HG02678 (cell line): ENCODE measurements at regions not wholly inside any gene's neighbourhood (a gene's known extent, or its start where the extent isn't known, plus 50 kb on each side); places are given as distances from the start of the nearest gene placed in this dataset.
"Not testable (repeated sequence)": the region's sequence is repeated elsewhere in the genome, so short reads cannot be mapped to it uniquely, and the experiment has no call there.

Experiments used
- ATAC-seq: cut with Tn5 transposase; IDR thresholded peaks from one replicate; pipeline ENCODE4 v1.9.1; 2021; ENCODE audit warnings: mild to moderate bottlenecking, moderate library complexity; ENCODE audit not compliant: unreplicated experiment

GRCh38 chr7:142507066-142507465, 242.2 kb upstream of the PRSS1 start:
- ATAC-seq, result not testable (repeated sequence)

GRCh38 chr7:142506601-142507000, 242.7 kb upstream of the PRSS1 start:
- ATAC-seq, result no peak

- not testable (repeated sequence) for ATAC-seq
These were observed 245.3 kb upstream of the PRSS1 start for GRCh38 chr7:142503949-142504348.

GRCh38 chr7:142503036-142503435, 245.2 kb upstream of the PRSS58 start:
- no peak for ATAC-seq

GRCh38 chr7:142501434-142501833, 243.6 kb upstream of the PRSS58 start:
- no peak for ATAC-seq

- no peak for ATAC-seq
These were observed 242.5 kb upstream of the PRSS58 start for GRCh38 chr7:142500366-142500765.

- no peak for ATAC-seq
These were observed 241.8 kb upstream of the PRSS58 start for GRCh38 chr7:142499635-142500034.

- no peak for ATAC-seq
These were observed 240.5 kb upstream of the PRSS58 start for GRCh38 chr7:142498364-142498763.

GRCh38 chr7:142496545-142496991, 238.7 kb upstream of the PRSS58 start:
- peak; percentile 69 for ATAC-seq

GRCh38 chr7:142495879-142496278, 238.0 kb upstream of the PRSS58 start:
- not testable (repeated sequence) for ATAC-seq

GRCh38 chr7:142495301-142495700, 237.4 kb upstream of the PRSS58 start:
- ATAC-seq, result not testable (repeated sequence)

- ATAC-seq, result no peak
These were observed 236.2 kb upstream of the PRSS58 start for GRCh38 chr7:142494021-142494420.

- ATAC-seq, result no peak
These were observed 231.0 kb upstream of the PRSS58 start for GRCh38 chr7:142488842-142489241.

- ATAC-seq, result no peak
These were observed 230.3 kb upstream of the PRSS58 start for GRCh38 chr7:142488036-142488633.

GRCh38 chr7:142487565-142487964, 229.7 kb upstream of the PRSS58 start:
- ATAC-seq, result not testable (repeated sequence)

GRCh38 chr7:142487124-142487523, 229.3 kb upstream of the PRSS58 start:
- no peak for ATAC-seq

GRCh38 chr7:142485617-142486226, 227.9 kb upstream of the PRSS58 start:
- ATAC-seq, result no peak

- no peak for ATAC-seq
These were observed 225.9 kb upstream of the PRSS58 start for GRCh38 chr7:142483659-142484317.

- peak; percentile 70 for ATAC-seq
These were observed 225.2 kb upstream of the PRSS58 start for GRCh38 chr7:142482891-142483658.

GRCh38 chr7:142481548-142481947, 223.7 kb upstream of the PRSS58 start:
- no peak for ATAC-seq

- ATAC-seq, result peak; percentile 72
These were observed 220.8 kb upstream of the PRSS58 start for GRCh38 chr7:142478479-142479220.
